NCI-H526 (cell line): ENCODE measurements at regions not wholly inside any gene's neighbourhood (a gene's known extent, or its start where the extent isn't known, plus 50 kb on each side); places are given as distances from the start of the nearest gene placed in this dataset.
"Not testable (repeated sequence)": the region's sequence is repeated elsewhere in the genome, so short reads cannot be mapped to it uniquely, and the experiment has no call there.

ENCODE experiments used
- DNase-seq, 2 experiments: peaks; one replicate each; lab custom pipeline; 2025; lab: John Stamatoyannopoulos, UW

- no peak for DNase-seq
Measured at GRCh38 chr12:127035011-127035879, 1231.7 kb upstream of the TMEM132C start.

GRCh38 chr12:127038152-127038551 is 1228.8 kb upstream of the TMEM132C start:
- no peak for DNase-seq

- no peak for DNase-seq
Measured at GRCh38 chr12:127038761-127039160, 1228.2 kb upstream of the TMEM132C start.

- DNase-seq, result no peak
Measured at GRCh38 chr12:127041985-127042625, 1224.9 kb upstream of the TMEM132C start.

- DNase-seq, result no peak
Measured at GRCh38 chr12:127043731-127044130, 1223.2 kb upstream of the TMEM132C start.

- DNase-seq, result no peak
Measured at GRCh38 chr12:127044836-127045235, 1222.1 kb upstream of the TMEM132C start.

- no peak for DNase-seq
Measured at GRCh38 chr12:127046467-127046866, 1220.5 kb upstream of the TMEM132C start.

GRCh38 chr12:127048057-127048456 is 1218.9 kb upstream of the TMEM132C start:
- no peak for DNase-seq

- not testable (repeated sequence) for DNase-seq
Measured at GRCh38 chr12:127048525-127048924, 1218.4 kb upstream of the TMEM132C start.

GRCh38 chr12:127051139-127051538 is 1215.8 kb upstream of the TMEM132C start:
- no peak for DNase-seq

GRCh38 chr12:127052511-127053232 is 1214.3 kb upstream of the TMEM132C start:
- DNase-seq, result no peak

GRCh38 chr12:127054531-127054930 is 1212.4 kb upstream of the TMEM132C start:
- no peak for DNase-seq

GRCh38 chr12:127060310-127060847 is 1206.6 kb upstream of the TMEM132C start:
- DNase-seq, result no peak

- DNase-seq, result no peak
Measured at GRCh38 chr12:127060933-127061332, 1206.0 kb upstream of the TMEM132C start.

- no peak for DNase-seq
Measured at GRCh38 chr12:127063339-127064072, 1203.5 kb upstream of the TMEM132C start.

- no peak for DNase-seq
Measured at GRCh38 chr12:127064207-127064606, 1202.8 kb upstream of the TMEM132C start.

- no peak for DNase-seq
Measured at GRCh38 chr12:127065595-127065994, 1201.4 kb upstream of the TMEM132C start.

GRCh38 chr12:127070515-127071157 is 1196.3 kb upstream of the TMEM132C start:
- no peak for DNase-seq

- DNase-seq, result no peak
Measured at GRCh38 chr12:127074161-127074560, 1192.8 kb upstream of the TMEM132C start.

GRCh38 chr12:127075981-127076380 is 1191.0 kb upstream of the TMEM132C start:
- no peak for DNase-seq
